SJSA1 (cell line): ENCODE measurements at regions not wholly inside any gene's neighbourhood (a gene's known extent, or its start where the extent isn't known, plus 50 kb on each side); places are given as distances from the start of the nearest gene placed in this dataset.

Source experiments
- DNase-seq, 2 experiments: peaks; one replicate each; pipeline ENCODE4 v3.0.0-alpha.2; 2015 to 2020; ENCODE audit warnings: low spot score in 2 of 2, low read depth in 1 of 2
- H3K27ac ChIP-seq: fragments of 250-450 bp; sonication (Bioruptor Pico); 2 replicates; pipeline ENCODE4 v1.5.1; 2020; ENCODE audit warnings: mild to moderate bottlenecking, moderate library complexity
- H3K27me3 ChIP-seq: fragments of 250-450 bp; sonication (Bioruptor Pico); replicated peaks from 2 replicates; pipeline ENCODE4 v1.5.1; 2020; ENCODE audit warnings: mild to moderate bottlenecking, moderate library complexity
- H3K36me3 ChIP-seq: fragments of 250-450 bp; sonication (Bioruptor Pico); 2 replicates; pipeline ENCODE4 v1.5.1; 2020; ENCODE audit warnings: mild to moderate bottlenecking
- H3K4me1 ChIP-seq: fragments of 250-450 bp; sonication (Bioruptor Pico); replicated peaks from 2 replicates; pipeline ENCODE4 v1.6.1; 2021; ENCODE audit warnings: mild to moderate bottlenecking
- H3K4me3 ChIP-seq: fragments of 250-450 bp; sonication (Bioruptor Pico); 2 replicates; pipeline ENCODE4 v1.5.1; 2020; ENCODE audit warnings: mild to moderate bottlenecking
- H3K9me3 ChIP-seq: fragments of 250-450 bp; sonication (Bioruptor Pico); replicated peaks from 2 replicates; pipeline ENCODE4 v1.5.1; 2020; ENCODE audit warnings: mild to moderate bottlenecking

DNA sequence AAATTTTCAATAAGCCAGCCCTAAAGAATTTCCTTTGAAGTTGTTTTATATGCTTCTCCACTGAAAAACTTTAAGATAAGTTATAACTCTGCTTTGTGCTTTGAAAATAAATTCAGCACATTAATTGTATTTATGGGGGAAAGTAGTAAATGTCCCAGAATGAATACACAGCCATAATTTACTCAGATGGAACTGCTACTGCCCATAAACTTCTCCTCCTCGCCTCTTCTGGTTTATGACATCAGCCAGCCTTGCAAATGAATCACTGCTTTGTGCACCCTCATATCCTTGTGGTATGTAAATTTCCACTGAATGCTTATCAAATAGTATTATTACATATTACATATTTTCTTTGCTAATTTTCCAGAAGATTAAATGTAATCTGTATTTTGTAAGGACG, 302.0 kb downstream of the DIPK2A start:
- Histone ChIP-seq H3K36me3 (no peaks in the 10 kb centered on the region), H3K4me3 (no peak overlapping the region), H3K9me3 (no peaks in the 10 kb centered on the region), H3K4me1 (no peaks in the 10 kb centered on the region), H3K27me3 (no peaks in the 10 kb centered on the region), H3K27ac (no peak overlapping the region)
- DNase-seq: no peak

DNA sequence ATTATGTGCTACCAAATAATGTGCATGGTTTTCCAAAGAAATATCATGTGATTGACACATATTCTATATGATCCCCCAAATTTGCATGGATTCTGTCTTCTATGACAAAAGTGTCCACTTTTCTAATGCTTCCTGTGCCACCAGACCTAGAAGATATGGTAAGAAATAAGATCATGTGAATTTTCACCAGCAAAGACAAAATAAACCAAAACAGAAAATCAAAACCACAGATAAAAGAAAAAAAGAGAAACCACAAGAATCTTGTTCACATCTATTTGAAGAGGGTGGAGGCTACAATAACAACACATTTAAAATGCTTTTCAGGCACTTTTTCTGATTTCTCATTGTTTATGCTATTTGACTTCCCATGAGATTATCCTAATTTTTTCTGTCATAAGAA, 303.4 kb downstream of the DIPK2A start:
- no peak for DNase-seq
- Histone ChIP-seq H3K27ac (no peak overlapping the region), H3K9me3 (no peaks in the 10 kb centered on the region), H3K27me3 (no peaks in the 10 kb centered on the region), H3K4me3 (no peak overlapping the region), H3K4me1 (no peaks in the 10 kb centered on the region), H3K36me3 (no peaks in the 10 kb centered on the region)

DNA sequence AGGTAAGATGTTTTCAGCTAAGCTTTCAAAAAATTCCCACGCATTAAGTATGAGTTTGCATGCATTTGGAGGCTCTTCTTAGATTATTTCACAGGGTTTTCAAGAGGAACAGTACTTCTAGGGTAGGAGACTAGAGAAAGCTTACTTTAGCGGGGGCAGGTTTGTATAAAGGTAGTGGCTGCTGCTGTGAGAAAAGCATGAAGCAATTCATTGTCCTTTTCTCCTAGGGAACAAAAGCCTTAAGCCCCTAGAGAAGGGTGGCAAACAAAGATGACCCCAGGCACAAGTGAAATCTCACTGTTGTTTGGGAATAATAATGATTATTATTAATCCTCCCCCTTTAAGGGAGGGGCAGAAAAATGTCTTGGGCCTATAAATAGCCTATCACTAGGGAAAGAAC, 310.7 kb downstream of the DIPK2A start:
- H3K27me3 ChIP-seq: no peaks in the 10 kb centered on the region
- no peaks in the 10 kb centered on the region for H3K4me1 ChIP-seq
- H3K4me3 ChIP-seq: no peak overlapping the region
- no peaks in the 10 kb centered on the region for H3K9me3 ChIP-seq
- no peak overlapping the region for H3K27ac ChIP-seq
- H3K36me3 ChIP-seq: no peaks in the 10 kb centered on the region
- DNase-seq: no peak

DNA sequence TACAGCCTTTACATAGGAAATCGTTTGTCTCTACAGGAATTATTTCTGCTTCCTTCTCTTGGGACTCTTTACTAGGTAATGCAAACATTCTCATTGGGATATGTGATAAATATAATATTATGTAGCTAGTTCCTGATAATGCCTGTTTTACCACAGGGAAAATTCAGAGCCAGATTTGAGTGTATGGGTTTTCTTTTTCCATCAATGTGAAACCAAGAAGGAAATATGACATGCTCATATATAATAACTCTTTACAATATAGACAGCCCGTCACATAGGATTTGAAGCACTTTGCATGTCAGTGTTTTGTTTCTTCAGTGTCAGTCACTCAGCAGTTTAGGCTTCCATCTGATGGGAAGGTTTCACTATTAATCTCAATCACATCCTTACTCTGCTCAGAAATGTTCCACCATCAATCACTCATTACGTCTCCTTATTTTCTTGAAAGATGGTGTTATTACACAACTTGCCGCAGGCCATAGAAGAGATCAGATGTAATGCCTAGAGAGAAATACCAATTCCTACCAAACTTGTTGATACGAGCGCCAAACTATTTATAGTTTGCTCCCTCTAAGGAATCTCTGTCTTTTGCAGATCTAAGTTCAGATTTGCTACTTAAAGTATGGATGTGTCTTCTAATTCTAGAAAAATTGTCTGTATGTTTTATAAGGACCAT, 314.8 kb downstream of the DIPK2A start:
- Histone ChIP-seq H3K27me3 (no peaks in the 10 kb centered on the region), H3K36me3 (no peaks in the 10 kb centered on the region), H3K27ac (no peak overlapping the region), H3K4me3 (no peak overlapping the region), H3K9me3 (no peaks in the 10 kb centered on the region), H3K4me1 (no peaks in the 10 kb centered on the region)
- DNase-seq: no peak

DNA sequence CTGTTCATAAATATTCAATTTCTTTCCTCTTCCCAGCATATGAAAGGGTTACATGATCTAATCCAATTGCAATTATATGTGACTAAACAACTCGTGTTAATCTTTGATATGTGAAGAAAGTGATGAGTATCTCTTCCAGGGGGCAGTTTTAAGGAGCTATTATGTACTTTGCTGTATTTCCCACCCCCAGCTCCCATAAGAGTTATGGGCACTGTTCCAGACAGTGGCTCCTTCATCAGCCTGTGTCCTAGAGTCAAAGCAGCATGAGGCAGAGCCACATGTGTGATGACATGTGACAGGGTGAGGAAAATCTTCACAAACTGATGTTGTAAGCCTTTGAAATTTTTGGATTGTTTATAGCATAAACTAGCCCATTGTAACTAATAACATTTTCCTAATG, 315.4 kb downstream of the DIPK2A start:
- H3K27ac ChIP-seq: no peak overlapping the region

DNA sequence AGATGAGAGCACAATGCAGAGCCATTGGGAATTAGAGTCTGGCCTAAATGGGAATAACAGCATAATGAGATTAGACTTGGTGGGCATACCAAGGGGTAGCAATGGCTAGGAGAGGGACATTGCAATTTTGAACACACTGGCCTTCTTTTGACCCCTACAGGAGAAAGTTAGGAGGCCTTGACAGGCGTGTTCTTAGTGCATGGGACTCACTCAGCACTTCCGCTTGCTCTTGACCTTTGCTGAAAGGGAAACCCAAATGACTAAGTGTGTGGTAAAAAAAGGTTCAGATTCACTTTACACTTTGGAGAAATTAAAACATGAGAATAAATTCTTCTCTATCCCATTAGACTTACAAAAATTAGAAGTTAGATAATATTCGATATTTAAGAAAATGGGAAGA, 317.4 kb downstream of the DIPK2A start:
- Histone ChIP-seq H3K4me1 (no peaks in the 10 kb centered on the region), H3K36me3 (no peaks in the 10 kb centered on the region), H3K4me3 (no peak overlapping the region), H3K27me3 (no peaks in the 10 kb centered on the region), H3K27ac (no peak overlapping the region), H3K9me3 (no peaks in the 10 kb centered on the region)
- no peak for DNase-seq

More for the DNA sequence above, 315.4 kb downstream of the DIPK2A start:
- Histone ChIP-seq H3K27me3 (no peaks in the 10 kb centered on the region), H3K4me3 (no peak overlapping the region), H3K4me1 (no peaks in the 10 kb centered on the region), H3K9me3 (no peaks in the 10 kb centered on the region), H3K36me3 (no peaks in the 10 kb centered on the region)
- DNase-seq: no peak

DNA sequence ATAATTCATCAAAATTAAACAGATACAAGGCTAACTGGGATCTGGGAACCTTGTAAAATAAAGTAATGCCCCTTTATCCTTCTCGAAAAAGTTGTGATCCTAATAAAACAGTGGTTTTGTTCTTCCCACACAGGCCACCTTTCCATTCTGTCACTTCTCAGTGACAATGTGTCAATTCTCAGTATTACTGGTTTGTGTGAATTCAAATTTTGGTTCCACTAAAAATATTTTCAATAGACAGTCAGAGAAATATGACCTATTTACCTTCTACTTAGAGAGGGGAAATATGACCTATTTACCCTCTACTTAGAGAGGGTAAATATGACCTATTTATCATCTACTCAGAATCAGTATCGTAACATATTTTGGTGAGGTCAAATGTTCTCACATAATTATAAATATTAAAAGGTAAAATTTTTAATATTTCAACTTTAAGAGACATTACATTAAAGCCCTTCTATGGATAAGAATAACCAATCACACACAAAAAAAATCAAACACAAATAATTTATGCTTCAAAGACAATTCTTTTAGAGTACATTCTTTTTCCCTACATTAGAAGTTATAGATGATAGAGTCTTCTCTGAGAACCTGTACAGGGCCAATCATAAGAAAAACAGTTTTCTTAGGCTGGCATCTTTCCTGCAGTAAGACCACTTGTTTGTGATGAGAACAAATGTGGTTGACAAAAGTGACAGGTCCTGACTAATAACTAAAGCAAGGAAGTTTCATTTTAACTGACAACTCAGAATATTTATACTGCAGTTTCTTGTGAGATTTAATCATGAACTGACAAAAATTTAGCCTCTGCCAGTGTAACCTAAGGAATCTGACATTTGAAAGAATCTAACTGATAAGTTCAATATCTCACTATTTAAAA, 323.3 kb downstream of the DIPK2A start:
- no peaks in the 10 kb centered on the region for H3K9me3 ChIP-seq
- H3K4me1 ChIP-seq: no peaks in the 10 kb centered on the region
- DNase-seq: no peak
- no peak overlapping the region for H3K4me3 ChIP-seq
- no peaks in the 10 kb centered on the region for H3K27me3 ChIP-seq
- no peak overlapping the region for H3K27ac ChIP-seq
- H3K36me3 ChIP-seq: no peaks in the 10 kb centered on the region

DNA sequence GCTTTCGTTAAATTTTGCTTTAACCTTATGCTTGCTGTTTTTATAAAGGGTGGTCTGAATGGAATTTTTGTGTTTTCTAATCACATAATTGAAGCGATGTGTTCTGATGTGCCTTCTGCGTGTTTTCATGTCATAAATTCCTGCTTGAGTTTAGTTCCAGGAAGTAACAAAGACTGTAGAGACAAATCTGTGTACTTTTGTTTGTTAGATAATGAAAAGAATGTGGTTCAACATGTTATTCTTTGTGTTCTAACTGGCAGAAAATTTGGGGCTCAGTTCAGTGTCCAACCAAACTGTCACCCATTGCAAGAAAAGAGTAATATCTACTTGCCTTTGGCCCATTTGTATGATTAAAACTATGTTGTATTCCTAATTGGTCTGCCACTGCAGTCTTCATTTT, 324.0 kb downstream of the DIPK2A start:
- Histone ChIP-seq H3K9me3 (no peaks in the 10 kb centered on the region), H3K4me1 (no peaks in the 10 kb centered on the region), H3K4me3 (no peak overlapping the region), H3K27me3 (no peaks in the 10 kb centered on the region), H3K36me3 (no peaks in the 10 kb centered on the region), H3K27ac (no peak overlapping the region)
- no peak for DNase-seq

DNA sequence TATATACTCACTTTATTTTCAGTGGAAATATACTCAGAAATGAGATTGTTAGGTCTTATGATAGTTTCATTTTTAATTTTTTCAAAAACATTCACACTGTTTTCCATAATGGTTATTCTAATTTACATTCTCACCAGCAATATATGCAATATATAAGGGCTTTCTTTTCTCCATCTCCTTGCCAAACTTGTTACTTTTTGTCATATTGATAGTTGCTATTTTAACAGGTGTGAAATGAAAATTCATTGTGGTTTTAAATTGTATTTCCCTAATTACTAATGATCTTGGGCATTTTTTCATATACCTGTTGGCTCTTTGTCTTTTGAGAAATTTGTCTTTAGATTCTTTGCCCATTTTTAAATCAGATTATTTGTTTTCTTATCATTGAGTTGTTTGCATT, 325.2 kb downstream of the DIPK2A start:
- H3K27ac ChIP-seq: no peak overlapping the region
- H3K36me3 ChIP-seq: no peaks in the 10 kb centered on the region
- H3K27me3 ChIP-seq: no peaks in the 10 kb centered on the region
- DNase-seq: no peak
- H3K4me3 ChIP-seq: no peak overlapping the region
- H3K4me1 ChIP-seq: no peaks in the 10 kb centered on the region
- H3K9me3 ChIP-seq: no peaks in the 10 kb centered on the region

DNA sequence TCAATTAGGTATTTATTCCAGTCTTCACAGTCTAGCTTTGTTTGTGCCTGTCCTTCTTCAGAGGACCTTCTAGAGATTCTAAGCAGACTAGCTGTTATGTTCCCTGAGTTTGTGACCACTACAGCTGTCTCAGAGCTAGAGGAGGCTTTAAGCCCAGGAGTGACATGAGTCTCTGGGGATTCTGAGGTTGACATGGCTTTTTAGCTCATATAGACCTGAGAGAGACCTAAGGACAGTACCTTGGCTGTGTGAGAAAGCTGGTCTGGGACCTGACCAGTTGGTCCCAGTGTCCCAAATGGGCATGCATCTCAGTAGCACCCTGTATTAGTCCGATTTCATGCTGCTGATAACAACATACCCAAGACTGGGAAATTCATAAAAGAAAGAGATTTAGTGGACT, 330.2 kb downstream of the DIPK2A start:
- H3K9me3 ChIP-seq: no peaks in the 10 kb centered on the region
- H3K27me3 ChIP-seq: no peaks in the 10 kb centered on the region
- DNase-seq: no peak
- no peak overlapping the region for H3K27ac ChIP-seq
- H3K36me3 ChIP-seq: no peaks in the 10 kb centered on the region
- H3K4me3 ChIP-seq: no peak overlapping the region
- H3K4me1 ChIP-seq: no peaks in the 10 kb centered on the region

DNA sequence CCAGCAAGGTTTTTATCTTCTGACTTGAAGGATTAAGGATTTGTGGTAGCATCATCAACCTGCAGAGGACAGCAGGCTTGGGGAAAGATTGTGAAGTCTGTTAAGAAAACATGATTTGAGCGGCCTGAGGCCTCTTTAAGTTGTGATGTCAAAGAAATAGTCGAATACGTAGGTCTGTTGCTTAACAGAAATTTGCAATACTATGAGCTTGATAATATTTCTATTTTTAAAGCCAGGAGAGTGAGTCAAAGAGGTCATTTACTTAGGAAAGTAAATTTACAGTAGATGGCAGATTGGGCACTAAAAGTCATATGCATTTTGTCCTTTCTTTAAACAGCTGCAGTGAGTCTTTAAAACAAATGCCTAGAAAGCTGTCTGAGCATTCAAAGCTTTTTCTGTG, 336.3 kb downstream of the DIPK2A start:
- Histone ChIP-seq H3K27ac (no peak overlapping the region), H3K4me1 (no peaks in the 10 kb centered on the region), H3K4me3 (no peak overlapping the region), H3K9me3 (no peaks in the 10 kb centered on the region), H3K27me3 (no peaks in the 10 kb centered on the region), H3K36me3 (no peaks in the 10 kb centered on the region)
- DNase-seq: no peak

DNA sequence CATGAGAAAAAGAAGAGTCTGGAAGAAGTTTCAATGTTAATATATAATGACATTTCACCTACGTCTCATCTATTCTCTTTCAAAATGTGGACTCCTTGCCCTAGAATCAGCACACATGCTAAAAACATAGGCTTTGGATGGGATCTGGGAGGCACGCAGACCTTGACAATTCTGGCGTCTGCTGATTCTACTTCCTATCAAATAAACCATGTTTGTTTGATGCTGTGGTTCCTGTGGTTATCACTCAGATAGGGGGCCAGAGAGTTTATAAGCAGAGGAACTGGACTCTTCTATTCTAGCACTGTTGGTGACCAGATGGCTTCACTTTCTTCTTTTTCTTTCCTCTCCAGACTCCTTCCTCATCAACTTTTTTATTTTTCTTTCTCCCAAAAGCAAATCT, 336.8 kb downstream of the DIPK2A start:
- Histone ChIP-seq H3K27ac (no peak overlapping the region), H3K36me3 (no peaks in the 10 kb centered on the region), H3K27me3 (no peaks in the 10 kb centered on the region), H3K4me1 (no peaks in the 10 kb centered on the region), H3K4me3 (no peak overlapping the region), H3K9me3 (no peaks in the 10 kb centered on the region)
- no peak for DNase-seq

DNA sequence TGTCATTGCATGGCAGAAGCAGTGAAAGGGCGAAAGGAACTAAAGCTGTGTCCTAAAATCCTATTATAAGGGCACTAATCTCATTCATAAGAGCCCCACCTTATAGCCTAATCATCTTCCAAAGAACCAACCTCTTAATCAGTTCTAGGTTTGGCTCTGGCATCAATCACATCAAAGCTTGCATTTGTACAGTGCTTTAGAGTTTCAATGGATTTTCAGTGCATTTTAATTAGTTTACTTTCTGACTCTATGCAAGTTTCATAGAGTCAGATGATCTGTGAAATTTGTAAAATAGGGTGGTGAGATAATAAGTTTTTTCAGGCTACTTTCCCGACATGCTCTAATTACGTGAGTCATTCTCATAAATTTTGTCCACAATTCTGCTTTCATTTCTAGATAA, 341.1 kb downstream of the DIPK2A start:
- no peaks in the 10 kb centered on the region for H3K36me3 ChIP-seq
- H3K4me3 ChIP-seq: no peak overlapping the region
- no peaks in the 10 kb centered on the region for H3K4me1 ChIP-seq
- H3K9me3 ChIP-seq: no peaks in the 10 kb centered on the region
- DNase-seq: no peak
- H3K27ac ChIP-seq: no peak overlapping the region
- no peaks in the 10 kb centered on the region for H3K27me3 ChIP-seq

DNA sequence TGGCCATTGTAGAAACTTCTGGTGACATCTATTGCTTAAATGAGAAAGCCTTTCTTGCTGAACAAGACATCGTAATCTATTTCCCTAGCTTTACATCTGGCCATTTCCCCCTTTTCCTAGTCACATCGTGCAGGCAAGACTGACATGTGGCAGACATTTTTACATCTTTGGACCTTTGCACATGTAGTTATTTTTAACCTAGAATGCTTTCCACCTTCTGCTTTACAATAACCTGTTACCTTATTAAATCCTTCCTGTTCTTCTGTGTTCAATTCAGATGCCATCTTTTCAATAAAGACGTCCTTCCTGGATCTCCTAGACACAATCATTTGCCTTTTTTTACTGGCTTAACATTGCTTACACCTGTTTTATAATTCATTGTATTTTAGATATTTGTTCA, 343.3 kb downstream of the DIPK2A start:
- H3K9me3 ChIP-seq: no peaks in the 10 kb centered on the region
- H3K4me3 ChIP-seq: no peak overlapping the region
- no peaks in the 10 kb centered on the region for H3K27me3 ChIP-seq
- H3K4me1 ChIP-seq: no peaks in the 10 kb centered on the region
- H3K36me3 ChIP-seq: no peaks in the 10 kb centered on the region
- no peak for DNase-seq
- no peak overlapping the region for H3K27ac ChIP-seq
